Brain microvascular endothelial cell (primary cell): ENCODE measurements at regions not wholly inside any gene's neighbourhood (a gene's known extent, or its start where the extent isn't known, plus 50 kb on each side); places are given as distances from the start of the nearest gene placed in this dataset.

ENCODE experiments used
- DNase-seq: peaks from one replicate; pipeline ENCODE4 v3.0.0-alpha.2; 2020
- H3K27ac ChIP-seq: fragments of 250-450 bp; sonication (Bioruptor Pico); 2 replicates; pipeline ENCODE4 v1.5.1; 2020; ENCODE audit warnings: mild to moderate bottlenecking, moderate library complexity
- H3K27me3 ChIP-seq: fragments of 250-450 bp; sonication (Bioruptor Pico); replicated peaks from 2 replicates; pipeline ENCODE4 v1.5.1; 2020; ENCODE audit warnings: mild to moderate bottlenecking
- H3K36me3 ChIP-seq: fragments of 250-450 bp; sonication (Bioruptor Pico); replicated peaks from 2 replicates; pipeline ENCODE4 v1.5.1; 2020; ENCODE audit warnings: mild to moderate bottlenecking
- H3K4me3 ChIP-seq: 2 replicates; pipeline ENCODE4 v1.5.1; 2011; ENCODE audit warnings: low read depth, mild to moderate bottlenecking, control low read depth, low read length, moderate library complexity
- in situ Hi-C: cut with HindIII; loops from 2 replicates; pipeline ENCODE4 v1.10.0; 2017; ENCODE audit warnings: low sequenced_read_pairs, low pct_ligation_motif_present
- TF ChIP-seq, protein P1 (sequence below): IDR thresholded peaks from 2 replicates; pipeline ENCODE4 v1.5.1; 2011; ENCODE audit warnings: low read depth, mild to moderate bottlenecking, moderate library complexity, low read length, control low read depth, inconsistent platforms; ENCODE audit errors: missing control alignments

DNA sequence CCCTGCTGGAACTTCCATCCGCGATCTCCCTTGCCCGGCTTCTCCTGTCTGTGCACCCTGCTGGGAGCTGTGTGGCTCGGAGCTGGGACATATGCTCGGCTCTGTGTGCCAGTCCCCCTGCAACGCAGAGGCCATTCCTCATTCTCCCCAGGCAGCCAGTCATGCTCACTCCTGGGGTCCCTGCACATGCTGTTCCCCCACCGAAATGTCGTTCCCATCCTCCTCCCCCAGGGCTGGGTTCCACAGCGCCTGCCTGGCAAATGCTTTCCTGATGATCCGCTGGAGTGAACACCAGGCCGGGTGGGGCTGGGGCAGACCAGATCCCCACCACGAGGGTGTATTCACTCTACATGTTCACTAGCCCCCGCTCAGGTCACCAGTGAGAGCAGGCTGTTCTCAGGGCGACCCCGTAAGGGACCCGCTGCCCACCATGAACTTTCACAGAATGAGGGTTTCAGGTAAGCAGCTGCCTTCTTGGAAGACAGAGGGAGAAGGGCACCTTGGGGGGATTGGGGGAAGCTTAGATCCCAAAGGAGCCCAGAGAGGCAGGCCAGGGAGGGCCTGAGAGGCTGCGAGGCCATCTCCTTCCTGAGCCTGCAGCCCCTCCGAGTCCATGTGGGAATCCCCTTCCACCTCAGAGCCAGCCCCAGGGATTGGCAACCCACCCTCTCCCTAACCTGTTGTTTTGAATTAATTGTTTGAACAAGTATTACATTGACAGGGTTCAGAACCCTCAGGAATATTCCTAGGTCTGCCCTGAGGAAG, 88.7 kb upstream of the IQSEC1 start:
- H3K27ac ChIP-seq, result no peak overlapping the region
- no peaks in the 10 kb centered on the region for H3K27me3 ChIP-seq
- in situ Hi-C loops, result no loop called here
- no peaks in the 10 kb centered on the region for H3K36me3 ChIP-seq
- no peak for DNase-seq
- TF ChIP-seq, protein P1, sequence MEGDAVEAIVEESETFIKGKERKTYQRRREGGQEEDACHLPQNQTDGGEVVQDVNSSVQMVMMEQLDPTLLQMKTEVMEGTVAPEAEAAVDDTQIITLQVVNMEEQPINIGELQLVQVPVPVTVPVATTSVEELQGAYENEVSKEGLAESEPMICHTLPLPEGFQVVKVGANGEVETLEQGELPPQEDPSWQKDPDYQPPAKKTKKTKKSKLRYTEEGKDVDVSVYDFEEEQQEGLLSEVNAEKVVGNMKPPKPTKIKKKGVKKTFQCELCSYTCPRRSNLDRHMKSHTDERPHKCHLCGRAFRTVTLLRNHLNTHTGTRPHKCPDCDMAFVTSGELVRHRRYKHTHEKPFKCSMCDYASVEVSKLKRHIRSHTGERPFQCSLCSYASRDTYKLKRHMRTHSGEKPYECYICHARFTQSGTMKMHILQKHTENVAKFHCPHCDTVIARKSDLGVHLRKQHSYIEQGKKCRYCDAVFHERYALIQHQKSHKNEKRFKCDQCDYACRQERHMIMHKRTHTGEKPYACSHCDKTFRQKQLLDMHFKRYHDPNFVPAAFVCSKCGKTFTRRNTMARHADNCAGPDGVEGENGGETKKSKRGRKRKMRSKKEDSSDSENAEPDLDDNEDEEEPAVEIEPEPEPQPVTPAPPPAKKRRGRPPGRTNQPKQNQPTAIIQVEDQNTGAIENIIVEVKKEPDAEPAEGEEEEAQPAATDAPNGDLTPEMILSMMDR, result no peak
- no peak overlapping the region for H3K4me3 ChIP-seq

DNA sequence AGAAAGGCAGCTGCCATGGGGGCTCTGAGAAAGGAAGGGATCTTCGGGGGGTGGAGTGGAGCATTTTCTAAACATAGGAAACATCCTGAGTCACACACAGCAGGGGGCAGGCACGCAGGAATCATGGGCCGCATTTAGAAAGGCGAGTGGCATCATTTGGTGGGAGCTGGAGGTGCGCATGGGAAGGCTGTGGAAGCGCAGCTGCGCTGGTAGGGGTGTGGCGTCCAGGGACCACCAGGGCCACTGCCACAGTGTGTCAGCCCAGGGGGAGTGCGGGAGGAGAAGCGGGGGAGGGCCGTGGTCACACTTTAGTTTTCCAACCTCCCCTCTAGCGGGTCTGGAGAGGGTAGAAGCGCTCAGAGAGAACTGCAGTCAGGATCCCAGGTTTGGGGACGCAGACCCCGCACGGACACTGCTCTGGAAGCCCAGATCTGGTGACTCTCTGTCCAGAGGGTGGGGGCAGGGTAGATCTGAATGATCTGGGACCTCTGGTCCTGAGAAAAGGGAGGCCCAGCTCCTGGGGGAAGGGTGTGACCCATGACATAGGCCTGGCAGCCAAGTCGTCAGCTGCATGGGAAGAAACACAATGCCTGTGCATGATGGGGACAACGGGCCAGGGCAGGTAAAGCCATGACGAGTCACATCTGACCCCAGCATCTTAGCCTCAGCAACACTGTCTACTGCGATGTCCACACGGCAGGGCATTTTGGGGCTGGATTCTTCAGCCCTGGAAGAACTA, 88.0 kb upstream of the IQSEC1 start:
- Histone ChIP-seq H3K27ac (no peak overlapping the region), H3K36me3 (no peaks in the 10 kb centered on the region), H3K4me3 (no peak overlapping the region), H3K27me3 (no peaks in the 10 kb centered on the region)
- peak; percentile 3 for DNase-seq
- in situ Hi-C loops, result no loop called here
- TF ChIP-seq, protein P1, result no peak

DNA sequence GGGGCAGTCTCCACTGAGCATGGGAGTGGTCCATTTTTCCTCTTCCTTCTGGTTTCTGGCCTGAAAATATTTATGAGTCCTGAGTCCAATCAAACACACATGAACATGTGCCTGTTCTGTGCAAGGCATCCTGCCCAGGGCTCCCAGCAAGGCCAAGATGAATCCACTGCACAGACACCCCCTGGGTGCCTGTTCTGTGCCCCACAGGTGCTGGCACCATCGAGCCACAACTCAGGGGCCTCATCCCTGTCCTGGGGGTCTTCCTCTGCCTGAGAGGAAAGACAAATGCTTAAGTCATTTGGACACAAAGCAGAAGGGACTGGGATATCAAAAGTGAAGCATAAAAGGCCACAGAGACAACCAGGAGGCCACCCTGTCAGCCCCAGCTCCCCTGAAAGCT, 87.4 kb upstream of the IQSEC1 start:
- no peak overlapping the region for H3K27ac ChIP-seq
- no peak for DNase-seq
- H3K27me3 ChIP-seq, result no peaks in the 10 kb centered on the region
- no peaks in the 10 kb centered on the region for H3K36me3 ChIP-seq
- TF ChIP-seq, protein P1, result no peak
- no peak overlapping the region for H3K4me3 ChIP-seq
- in situ Hi-C loops, result no loop called here

DNA sequence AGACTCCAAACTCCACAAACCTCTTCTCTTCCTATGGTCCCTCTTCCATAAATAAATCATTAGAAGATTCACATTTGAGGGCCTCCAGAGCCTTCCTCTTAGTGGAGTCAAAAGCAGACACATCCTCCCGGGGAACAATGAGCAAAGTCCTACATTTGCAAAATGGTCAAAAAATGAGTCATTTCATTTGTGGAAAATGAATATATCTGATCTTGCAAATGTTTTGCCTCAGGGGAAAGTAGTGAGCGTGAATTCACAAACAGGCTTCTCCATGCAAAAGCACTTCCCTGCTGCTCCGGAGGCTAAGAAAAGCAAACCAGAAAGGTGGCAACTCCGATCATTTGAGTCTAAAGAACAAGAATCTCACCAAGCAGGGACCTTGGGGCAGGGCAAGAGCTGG, 86.7 kb upstream of the IQSEC1 start:
- H3K4me3 ChIP-seq, result no peak overlapping the region
- H3K27ac ChIP-seq, result no peak overlapping the region
- no peaks in the 10 kb centered on the region for H3K27me3 ChIP-seq
- in situ Hi-C loops, result no loop called here
- TF ChIP-seq, protein P1, result no peak
- no peak for DNase-seq
- no peaks in the 10 kb centered on the region for H3K36me3 ChIP-seq

DNA sequence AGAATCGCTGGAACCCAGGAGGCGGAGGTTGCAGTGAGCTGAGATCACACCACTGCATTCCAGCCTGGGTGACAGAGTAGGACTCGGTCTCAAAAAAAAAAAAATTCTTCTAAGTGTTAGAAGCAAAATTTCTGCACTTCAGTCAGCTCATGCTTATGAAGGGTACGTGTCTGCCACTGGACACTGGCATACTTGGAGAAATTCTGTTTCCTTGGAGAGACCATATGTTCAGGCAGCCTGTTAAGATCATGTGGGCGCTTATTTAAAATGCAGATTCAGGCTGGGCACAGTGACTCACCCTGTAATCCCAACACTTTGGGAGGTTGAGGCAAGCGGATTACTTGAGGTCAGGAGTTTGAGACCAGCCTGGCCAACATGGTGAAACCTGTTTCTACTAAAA, 85.6 kb upstream of the IQSEC1 start:
- Histone ChIP-seq H3K4me3 (no peak overlapping the region), H3K27me3 (no peaks in the 10 kb centered on the region), H3K36me3 (no peaks in the 10 kb centered on the region), H3K27ac (no peak overlapping the region)
- DNase-seq, result no peak
- TF ChIP-seq, protein P1, result no peak
- in situ Hi-C loops, result no loop called here
